ENCODE measurements at regions not wholly inside any gene's neighbourhood (a gene's known extent, or its start where the extent isn't known, plus 50 kb on each side); places are given as distances from the start of the nearest gene placed in this dataset.

- no peak for TF ChIP-seq CTCF (conservative IDR thresholded peaks at IDR 0.05; ENCODE audit: low read depth)
- no peak for DNase-seq (ENCODE audit: low spot score)
- CTCF ChIA-PET, result interaction anchor here (1.2 kb wide), 1 partner anchor 16 kb away, joined by 4 read pairs; no protein-coding TSS in a partner anchor
- H3K27ac ChIP-seq, result no peak overlapping the region
- POLR2A ChIA-PET (ENCODE audit: low non-redundant PET), result no interaction called here
These were observed 168.2 kb upstream of the IRX6 start for GRCh38 chr16:55155815-55156214.

DNA sequence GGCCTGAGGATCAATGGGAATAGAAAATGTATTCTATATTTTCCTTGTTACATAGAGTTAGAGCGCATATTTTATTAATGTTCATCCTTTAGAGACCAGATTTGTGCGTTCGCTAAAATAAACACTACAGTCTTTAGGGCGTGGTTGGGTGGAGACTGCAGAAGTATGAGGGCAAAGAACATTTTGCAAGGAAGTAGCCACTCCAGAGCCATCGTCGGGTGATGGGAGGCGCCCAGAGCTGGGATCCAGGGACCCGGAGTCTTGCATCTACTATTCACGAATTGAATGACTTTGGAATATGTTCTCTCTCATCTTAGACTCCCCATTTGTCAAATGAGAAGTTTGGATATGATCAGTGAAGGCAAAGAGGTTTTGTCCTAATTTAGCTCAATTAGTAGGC is 154.2 kb upstream of the IRX6 start:
- no peak for TF ChIP-seq CTCF (conservative IDR thresholded peaks at IDR 0.05; ENCODE audit: low read depth)
- CTCF ChIA-PET, result no interaction called here
- no peak overlapping the region for H3K27ac ChIP-seq
- DNase-seq (ENCODE audit: low spot score), result no peak
- POLR2A ChIA-PET (ENCODE audit: low non-redundant PET), result no interaction called here

GRCh38 chr16:55171241-55171640 is 152.8 kb upstream of the IRX6 start:
- ChIA-PET CTCF (interaction anchor here (0.6 kb wide), 1 partner anchor 1365 kb away, joined by 3 read pairs; no protein-coding TSS in a partner anchor), POLR2A (ENCODE audit: low non-redundant PET) (no interaction called here)
- H3K27ac ChIP-seq, result no peak overlapping the region

DNA sequence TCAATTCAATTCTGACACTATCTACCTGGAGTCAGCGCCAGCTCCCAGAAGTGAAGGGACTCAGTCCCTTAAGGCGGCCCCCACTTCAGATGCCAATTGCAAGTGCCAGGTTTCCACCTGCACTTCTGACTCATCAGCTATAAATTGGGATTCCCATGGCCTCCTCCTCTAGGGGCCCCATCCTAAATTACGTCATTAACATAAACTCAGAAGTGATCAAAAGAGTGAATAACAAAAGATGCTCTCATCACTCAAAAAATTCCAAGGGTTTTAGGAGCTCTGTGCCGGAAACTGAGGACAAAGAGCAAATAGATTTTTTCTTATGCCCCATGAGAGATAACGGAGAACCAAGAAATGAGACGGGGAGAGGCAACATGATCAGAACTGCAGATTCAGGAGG is 148.6 kb upstream of the IRX6 start:
- CTCF ChIA-PET, result no interaction called here
- POLR2A ChIA-PET (ENCODE audit: low non-redundant PET), result no interaction called here
- DNase-seq (ENCODE audit: low spot score), result no peak
- TF ChIP-seq CTCF (conservative IDR thresholded peaks at IDR 0.05; ENCODE audit: low read depth), result no peak
- H3K27ac ChIP-seq, result no peak overlapping the region

More at GRCh38 chr16:55171241-55171640, 152.8 kb upstream of the IRX6 start:
- no peak for TF ChIP-seq CTCF (conservative IDR thresholded peaks at IDR 0.05; ENCODE audit: low read depth)
- DNase-seq (ENCODE audit: low spot score), result no peak

DNA sequence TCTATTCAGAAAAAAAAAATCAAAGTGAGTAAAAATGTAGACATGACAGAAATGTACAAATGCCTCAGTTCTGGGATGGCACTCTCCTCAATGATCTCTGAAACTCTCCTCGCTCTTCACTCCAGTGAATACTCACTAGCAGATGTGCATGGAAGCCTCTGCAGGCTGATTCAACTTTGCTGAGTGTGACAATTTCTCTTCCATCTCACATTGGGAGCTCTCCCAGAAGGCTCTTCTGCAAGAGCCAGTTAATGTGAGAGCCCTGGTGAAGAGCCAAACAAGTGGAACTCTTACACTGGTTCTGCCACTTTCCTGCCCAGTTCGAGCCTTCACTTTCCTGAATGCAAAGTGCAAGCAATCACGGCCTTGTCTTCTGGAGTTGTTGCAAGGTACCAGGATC is 147.1 kb upstream of the IRX6 start:
- TF ChIP-seq CTCF (conservative IDR thresholded peaks at IDR 0.05; ENCODE audit: low read depth), result no peak
- no peak for DNase-seq (ENCODE audit: low spot score)
- POLR2A ChIA-PET (ENCODE audit: low non-redundant PET), result no interaction called here
- CTCF ChIA-PET, result interaction anchor here (0.6 kb wide), 1 partner anchor 16 kb away, joined by 3 read pairs; no protein-coding TSS in a partner anchor
- H3K27ac ChIP-seq, result no peak overlapping the region

DNA sequence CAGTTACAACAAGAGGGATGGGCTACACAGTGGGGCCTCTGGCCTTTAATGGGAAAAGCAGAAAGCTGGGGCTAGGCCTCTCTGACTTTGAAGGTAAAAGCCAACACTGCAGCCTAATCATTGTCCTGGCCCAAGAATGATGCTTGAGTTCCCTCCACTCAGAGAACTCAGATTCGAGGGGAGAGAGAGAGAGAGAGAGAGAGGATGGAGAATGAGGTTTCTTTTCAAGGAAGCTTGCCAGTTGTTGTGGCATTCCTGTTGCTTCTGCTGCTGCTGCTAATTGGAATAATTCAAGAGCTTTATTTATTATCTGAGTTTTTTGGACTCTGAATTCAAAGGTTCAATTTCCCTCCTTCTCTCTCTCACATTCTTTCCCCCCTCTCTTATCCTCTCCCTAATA is 144.6 kb upstream of the IRX6 start:
- no peak for TF ChIP-seq CTCF (conservative IDR thresholded peaks at IDR 0.05; ENCODE audit: low read depth)
- no peak for DNase-seq (ENCODE audit: low spot score)
- ChIA-PET CTCF (no interaction called here), POLR2A (ENCODE audit: low non-redundant PET) (no interaction called here)
- no peak overlapping the region for H3K27ac ChIP-seq
